ENCODE measurements at regions not wholly inside any gene's neighbourhood (a gene's known extent, or its start where the extent isn't known, plus 50 kb on each side); places are given as distances from the start of the nearest gene placed in this dataset.

- Mint-ChIP-seq H3K27ac (peak overlapping the region; percentile 70), H3K4me1 (peaks cover 24% of the 10 kb centered on the region), H3K36me3 (ENCODE audit: low read depth) (peaks cover 25% of the 10 kb centered on the region), H3K9me3 (peaks cover 39% of the 10 kb centered on the region), H3K4me3 (no peak overlapping the region), H3K27me3 (ENCODE audit: low read depth, poor library complexity) (peaks cover 5% of the 10 kb centered on the region)
- DNase-seq = no peak
- TF ChIP-seq, protein P1, sequence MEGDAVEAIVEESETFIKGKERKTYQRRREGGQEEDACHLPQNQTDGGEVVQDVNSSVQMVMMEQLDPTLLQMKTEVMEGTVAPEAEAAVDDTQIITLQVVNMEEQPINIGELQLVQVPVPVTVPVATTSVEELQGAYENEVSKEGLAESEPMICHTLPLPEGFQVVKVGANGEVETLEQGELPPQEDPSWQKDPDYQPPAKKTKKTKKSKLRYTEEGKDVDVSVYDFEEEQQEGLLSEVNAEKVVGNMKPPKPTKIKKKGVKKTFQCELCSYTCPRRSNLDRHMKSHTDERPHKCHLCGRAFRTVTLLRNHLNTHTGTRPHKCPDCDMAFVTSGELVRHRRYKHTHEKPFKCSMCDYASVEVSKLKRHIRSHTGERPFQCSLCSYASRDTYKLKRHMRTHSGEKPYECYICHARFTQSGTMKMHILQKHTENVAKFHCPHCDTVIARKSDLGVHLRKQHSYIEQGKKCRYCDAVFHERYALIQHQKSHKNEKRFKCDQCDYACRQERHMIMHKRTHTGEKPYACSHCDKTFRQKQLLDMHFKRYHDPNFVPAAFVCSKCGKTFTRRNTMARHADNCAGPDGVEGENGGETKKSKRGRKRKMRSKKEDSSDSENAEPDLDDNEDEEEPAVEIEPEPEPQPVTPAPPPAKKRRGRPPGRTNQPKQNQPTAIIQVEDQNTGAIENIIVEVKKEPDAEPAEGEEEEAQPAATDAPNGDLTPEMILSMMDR (IDR thresholded peaks at IDR 0.05) = no peak
Observed at GRCh38 chr18:42338683-42339082, 383.6 kb downstream of the PIK3C3 start.

DNA sequence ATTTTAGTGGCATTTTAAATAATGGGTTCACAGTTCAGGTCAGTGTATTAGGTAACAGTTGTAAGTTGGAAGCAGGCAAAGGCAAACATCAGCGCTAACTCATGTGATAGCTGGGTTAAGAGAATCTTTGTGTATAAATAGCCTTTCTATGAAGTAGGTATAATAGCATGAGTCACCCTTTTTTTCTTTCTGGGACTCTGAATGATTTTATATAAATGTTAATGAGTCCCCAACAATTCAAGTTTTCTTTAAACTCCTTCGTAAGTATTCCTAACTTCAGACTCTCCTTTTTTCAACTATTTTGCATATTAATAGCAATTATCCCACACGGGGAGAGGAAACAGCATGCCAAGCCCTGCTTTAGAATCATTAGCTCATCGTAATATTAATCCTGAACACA, 384.3 kb downstream of the PIK3C3 start:
- Mint-ChIP-seq H3K4me1 (peaks cover 24% of the 10 kb centered on the region), H3K27me3 (ENCODE audit: low read depth, poor library complexity) (peaks cover 8% of the 10 kb centered on the region), H3K36me3 (ENCODE audit: low read depth) (peaks cover 25% of the 10 kb centered on the region), H3K4me3 (no peak overlapping the region), H3K9me3 (peaks cover 39% of the 10 kb centered on the region), H3K27ac (peak overlapping the region; percentile 9)
- TF ChIP-seq, protein P1 (IDR thresholded peaks at IDR 0.05) = no peak
- DNase-seq = no peak

- Mint-ChIP-seq H3K36me3 (ENCODE audit: low read depth) (peaks cover 21% of the 10 kb centered on the region), H3K4me1 (peaks cover 24% of the 10 kb centered on the region), H3K27me3 (ENCODE audit: low read depth, poor library complexity) (peaks cover 8% of the 10 kb centered on the region), H3K9me3 (peaks cover 33% of the 10 kb centered on the region), H3K27ac (no peak overlapping the region), H3K4me3 (no peak overlapping the region)
- TF ChIP-seq, protein P1 (IDR thresholded peaks at IDR 0.05) = no peak
- DNase-seq = no peak
Observed at GRCh38 chr18:42340423-42341009, 385.5 kb downstream of the PIK3C3 start.

- Mint-ChIP-seq H3K36me3 (ENCODE audit: low read depth) (peaks cover 14% of the 10 kb centered on the region), H3K4me1 (peaks cover 24% of the 10 kb centered on the region), H3K27ac (no peak overlapping the region)
Observed at GRCh38 chr18:42341423-42341822, 386.4 kb downstream of the PIK3C3 start.

DNA sequence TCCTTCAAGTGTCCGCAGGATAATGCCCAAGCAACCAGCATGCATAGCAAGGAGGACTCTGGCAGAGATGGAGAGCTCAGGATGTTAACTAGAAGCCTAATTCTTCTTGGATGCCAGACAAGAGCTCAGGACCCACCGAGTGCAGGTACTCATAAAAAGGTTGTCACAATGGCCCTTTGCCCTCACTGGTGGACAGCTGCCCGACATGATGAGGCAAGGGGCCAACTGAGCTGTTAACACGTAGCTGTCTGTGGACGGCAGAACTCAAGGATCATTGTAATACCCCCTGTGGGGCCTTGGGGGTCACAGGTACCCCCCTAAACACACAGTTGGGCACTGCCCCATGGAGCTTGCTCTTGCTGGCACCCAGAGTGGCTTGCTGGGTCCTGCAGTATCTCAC, 393.7 kb downstream of the PIK3C3 start:
- Mint-ChIP-seq H3K36me3 (ENCODE audit: low read depth) (no peaks in the 10 kb centered on the region), H3K9me3 (no peaks in the 10 kb centered on the region), H3K4me1 (no peaks in the 10 kb centered on the region), H3K27me3 (ENCODE audit: low read depth, poor library complexity) (peaks cover 2% of the 10 kb centered on the region), H3K4me3 (no peak overlapping the region), H3K27ac (no peak overlapping the region)
- TF ChIP-seq, protein P1 (IDR thresholded peaks at IDR 0.05) = no peak
- no peak for DNase-seq

More at GRCh38 chr18:42341423-42341822, 386.4 kb downstream of the PIK3C3 start:
- Mint-ChIP-seq H3K9me3 (peaks cover 24% of the 10 kb centered on the region), H3K4me3 (no peak overlapping the region), H3K27me3 (ENCODE audit: low read depth, poor library complexity) (peaks cover 8% of the 10 kb centered on the region)
- TF ChIP-seq, protein P1 (IDR thresholded peaks at IDR 0.05) = no peak
- DNase-seq = no peak

DNA sequence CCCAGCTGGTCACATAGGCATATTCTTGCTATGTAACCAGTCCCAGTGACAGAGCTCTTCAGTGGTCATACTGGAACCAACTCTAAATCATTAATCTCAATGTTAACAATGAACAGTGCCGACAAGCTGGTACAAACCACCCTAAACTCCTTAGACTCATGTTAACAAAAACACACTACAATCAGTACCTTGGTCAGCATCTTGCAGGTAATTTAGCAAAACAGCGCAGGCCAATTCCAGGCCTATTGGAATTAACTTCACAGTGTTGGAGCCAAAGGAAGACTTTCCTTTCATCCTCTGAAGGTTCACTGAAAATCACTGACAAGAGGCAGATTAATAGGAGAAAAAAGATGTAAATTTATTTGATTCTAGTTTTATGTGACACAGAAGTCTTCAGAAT, 396.4 kb downstream of the PIK3C3 start:
- DNase-seq = peak; percentile 4
- H3K27ac Mint-ChIP-seq = no peak overlapping the region
- H3K36me3 Mint-ChIP-seq (ENCODE audit: low read depth) = no peaks in the 10 kb centered on the region
- no peaks in the 10 kb centered on the region for H3K9me3 Mint-ChIP-seq
- TF ChIP-seq, protein P1 (IDR thresholded peaks at IDR 0.05) = no peak
- no peak overlapping the region for H3K4me3 Mint-ChIP-seq
- no peaks in the 10 kb centered on the region for H3K27me3 Mint-ChIP-seq (ENCODE audit: low read depth, poor library complexity)
- no peaks in the 10 kb centered on the region for H3K4me1 Mint-ChIP-seq
